ENCODE measurements at regions not wholly inside any gene's neighbourhood (a gene's known extent, or its start where the extent isn't known, plus 50 kb on each side); places are given as distances from the start of the nearest gene placed in this dataset.

GRCh38 chr12:58459191-58459590 is 461.1 kb downstream of the LRIG3 start:
- TF ChIP-seq CHD2 (IDR thresholded peaks at IDR 0.05; ENCODE audit: low read length, partially characterized antibody) (no peak), MEF2A (IDR thresholded peaks at IDR 0.05; ENCODE audit: borderline replicate concordance, low read depth) (no peak), FOXM1 (IDR thresholded peaks at IDR 0.05; ENCODE audit: low read depth) (no peak), REST (IDR thresholded peaks at IDR 0.05; ENCODE audit: low read depth, low read length) (no peak), JUND (IDR thresholded peaks at IDR 0.05) (no peak), EZH2phosphoT487 (IDR thresholded peaks at IDR 0.05; ENCODE audit: borderline replicate concordance, low read depth) (no peak), GABPA (IDR thresholded peaks at IDR 0.05; ENCODE audit: low read depth) (no peak), RAD21 (IDR thresholded peaks at IDR 0.05; ENCODE audit: low read length) (no peak), TEAD4 (IDR thresholded peaks at IDR 0.05; ENCODE audit: borderline replicate concordance, insufficient read depth) (no peak), TAF1 (IDR thresholded peaks at IDR 0.05; ENCODE audit: borderline replicate concordance, low read depth, low read length) (no peak)
- TF ChIP-seq, protein P1, sequence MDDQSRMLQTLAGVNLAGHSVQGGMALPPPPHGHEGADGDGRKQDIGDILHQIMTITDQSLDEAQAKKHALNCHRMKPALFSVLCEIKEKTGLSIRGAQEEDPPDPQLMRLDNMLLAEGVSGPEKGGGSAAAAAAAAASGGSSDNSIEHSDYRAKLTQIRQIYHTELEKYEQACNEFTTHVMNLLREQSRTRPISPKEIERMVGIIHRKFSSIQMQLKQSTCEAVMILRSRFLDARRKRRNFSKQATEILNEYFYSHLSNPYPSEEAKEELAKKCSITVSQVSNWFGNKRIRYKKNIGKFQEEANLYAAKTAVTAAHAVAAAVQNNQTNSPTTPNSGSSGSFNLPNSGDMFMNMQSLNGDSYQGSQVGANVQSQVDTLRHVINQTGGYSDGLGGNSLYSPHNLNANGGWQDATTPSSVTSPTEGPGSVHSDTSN (IDR thresholded peaks at IDR 0.05) = no peak
- TF ChIP-seq, protein P2, sequence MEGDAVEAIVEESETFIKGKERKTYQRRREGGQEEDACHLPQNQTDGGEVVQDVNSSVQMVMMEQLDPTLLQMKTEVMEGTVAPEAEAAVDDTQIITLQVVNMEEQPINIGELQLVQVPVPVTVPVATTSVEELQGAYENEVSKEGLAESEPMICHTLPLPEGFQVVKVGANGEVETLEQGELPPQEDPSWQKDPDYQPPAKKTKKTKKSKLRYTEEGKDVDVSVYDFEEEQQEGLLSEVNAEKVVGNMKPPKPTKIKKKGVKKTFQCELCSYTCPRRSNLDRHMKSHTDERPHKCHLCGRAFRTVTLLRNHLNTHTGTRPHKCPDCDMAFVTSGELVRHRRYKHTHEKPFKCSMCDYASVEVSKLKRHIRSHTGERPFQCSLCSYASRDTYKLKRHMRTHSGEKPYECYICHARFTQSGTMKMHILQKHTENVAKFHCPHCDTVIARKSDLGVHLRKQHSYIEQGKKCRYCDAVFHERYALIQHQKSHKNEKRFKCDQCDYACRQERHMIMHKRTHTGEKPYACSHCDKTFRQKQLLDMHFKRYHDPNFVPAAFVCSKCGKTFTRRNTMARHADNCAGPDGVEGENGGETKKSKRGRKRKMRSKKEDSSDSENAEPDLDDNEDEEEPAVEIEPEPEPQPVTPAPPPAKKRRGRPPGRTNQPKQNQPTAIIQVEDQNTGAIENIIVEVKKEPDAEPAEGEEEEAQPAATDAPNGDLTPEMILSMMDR (IDR thresholded peaks at IDR 0.05) = no peak
- TF ChIP-seq, protein P3, sequence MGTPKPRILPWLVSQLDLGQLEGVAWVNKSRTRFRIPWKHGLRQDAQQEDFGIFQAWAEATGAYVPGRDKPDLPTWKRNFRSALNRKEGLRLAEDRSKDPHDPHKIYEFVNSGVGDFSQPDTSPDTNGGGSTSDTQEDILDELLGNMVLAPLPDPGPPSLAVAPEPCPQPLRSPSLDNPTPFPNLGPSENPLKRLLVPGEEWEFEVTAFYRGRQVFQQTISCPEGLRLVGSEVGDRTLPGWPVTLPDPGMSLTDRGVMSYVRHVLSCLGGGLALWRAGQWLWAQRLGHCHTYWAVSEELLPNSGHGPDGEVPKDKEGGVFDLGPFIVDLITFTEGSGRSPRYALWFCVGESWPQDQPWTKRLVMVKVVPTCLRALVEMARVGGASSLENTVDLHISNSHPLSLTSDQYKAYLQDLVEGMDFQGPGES (IDR thresholded peaks at IDR 0.05; ENCODE audit: low read depth, low read length) = no peak
- TF ChIP-seq, protein P4, sequence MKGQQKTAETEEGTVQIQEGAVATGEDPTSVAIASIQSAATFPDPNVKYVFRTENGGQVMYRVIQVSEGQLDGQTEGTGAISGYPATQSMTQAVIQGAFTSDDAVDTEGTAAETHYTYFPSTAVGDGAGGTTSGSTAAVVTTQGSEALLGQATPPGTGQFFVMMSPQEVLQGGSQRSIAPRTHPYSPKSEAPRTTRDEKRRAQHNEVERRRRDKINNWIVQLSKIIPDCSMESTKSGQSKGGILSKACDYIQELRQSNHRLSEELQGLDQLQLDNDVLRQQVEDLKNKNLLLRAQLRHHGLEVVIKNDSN (IDR thresholded peaks at IDR 0.05; ENCODE audit: borderline replicate concordance, low read depth) = no peak
- H3K9me2 ChIP-seq = no peaks in the 10 kb centered on the region
- no peaks in the 10 kb centered on the region for H4K20me1 ChIP-seq (ENCODE audit: insufficient read depth)
- ChIA-PET CTCF (interaction anchor here (0.6 kb wide), 1 partner anchor 68 kb away, joined by 4 read pairs; no protein-coding TSS in a partner anchor), POLR2A (no interaction called here)
- H3F3A ChIP-seq (replicated peaks; ENCODE audit: insufficient read depth) = peaks cover 5% of the 10 kb centered on the region
- no peak overlapping the region for H3K9ac ChIP-seq
- no peaks in the 10 kb centered on the region for H3K9me3 ChIP-seq
- no peak overlapping the region for H3K4me3 ChIP-seq (ENCODE audit: low read depth in 2 of 2, low read length in 1 of 2)
- no peak overlapping the region for H3K27ac ChIP-seq (ENCODE audit: low read depth in 2 of 2, low read length in 1 of 2)
- H2AFZ ChIP-seq (ENCODE audit: low read depth) = no peak overlapping the region; the same call in 1 of the 2 replicates
- no peaks in the 10 kb centered on the region for H3K79me2 ChIP-seq (ENCODE audit: insufficient read depth)
- H3K27me3 ChIP-seq (ENCODE audit: insufficient read depth) = no peaks in the 10 kb centered on the region
- no peak overlapping the region for H3K4me2 ChIP-seq
- H3K4me1 ChIP-seq (ENCODE audit: control insufficient read depth in 1 of 2, insufficient read depth in 2 of 2, low read depth in 1 of 2, low read length in 1 of 2) = no peaks in the 10 kb centered on the region
- no peak for DNase-seq
- no peaks in the 10 kb centered on the region for H3K36me3 ChIP-seq (replicated peaks in 1 of 2; ENCODE audit: control insufficient read depth in 1 of 2, insufficient read depth in 2 of 2, low read length in 1 of 2)
